Activated naive CD8-positive, alpha-beta T cell (primary cell): ENCODE measurements at regions not wholly inside any gene's neighbourhood (a gene's known extent, or its start where the extent isn't known, plus 50 kb on each side); places are given as distances from the start of the nearest gene placed in this dataset.

Source experiments
- H3K27ac Mint-ChIP-seq: one replicate; pipeline ENCODE4 v1.8.0; 2021; ENCODE audit warnings: mixed read lengths
- H3K27me3 Mint-ChIP-seq: one replicate; pipeline ENCODE4 v1.8.0; 2021; ENCODE audit warnings: mixed read lengths
- H3K36me3 Mint-ChIP-seq: one replicate; pipeline ENCODE4 v1.8.0; 2021; ENCODE audit warnings: mixed read lengths
- H3K4me1 Mint-ChIP-seq: one replicate; pipeline ENCODE4 v1.8.0; 2021; ENCODE audit warnings: low read depth, mixed read lengths
- H3K4me3 Mint-ChIP-seq: one replicate; pipeline ENCODE4 v1.8.0; 2021; ENCODE audit warnings: mild to moderate bottlenecking, mixed read lengths
- H3K9me3 Mint-ChIP-seq: one replicate; pipeline ENCODE4 v1.8.0; 2021; ENCODE audit warnings: low read depth, mixed read lengths

DNA sequence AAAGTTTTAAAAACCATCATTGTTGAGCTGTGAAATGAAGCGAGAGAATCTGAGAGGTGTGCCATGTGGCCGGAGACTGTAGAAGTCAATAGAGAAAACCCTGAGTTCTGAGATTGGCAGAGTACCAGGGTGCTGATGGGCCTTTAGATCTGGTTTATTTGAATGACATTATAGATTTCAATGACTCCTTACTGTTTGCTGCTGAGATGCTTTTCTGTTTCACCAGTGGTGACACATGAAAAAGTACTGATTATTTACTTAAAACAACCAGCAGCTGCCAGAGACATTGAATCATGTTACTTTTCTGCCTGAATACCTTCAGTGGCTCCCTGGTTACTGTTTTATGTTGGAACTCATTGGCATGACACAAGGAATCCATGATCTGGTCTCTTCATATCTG is 602.7 kb upstream of the ZNF804A start:
- Mint-ChIP-seq H3K4me3 (no peak overlapping the region), H3K4me1 (no peaks in the 10 kb centered on the region), H3K36me3 (no peaks in the 10 kb centered on the region), H3K27ac (no peak overlapping the region), H3K9me3 (no peaks in the 10 kb centered on the region), H3K27me3 (no peaks in the 10 kb centered on the region)

DNA sequence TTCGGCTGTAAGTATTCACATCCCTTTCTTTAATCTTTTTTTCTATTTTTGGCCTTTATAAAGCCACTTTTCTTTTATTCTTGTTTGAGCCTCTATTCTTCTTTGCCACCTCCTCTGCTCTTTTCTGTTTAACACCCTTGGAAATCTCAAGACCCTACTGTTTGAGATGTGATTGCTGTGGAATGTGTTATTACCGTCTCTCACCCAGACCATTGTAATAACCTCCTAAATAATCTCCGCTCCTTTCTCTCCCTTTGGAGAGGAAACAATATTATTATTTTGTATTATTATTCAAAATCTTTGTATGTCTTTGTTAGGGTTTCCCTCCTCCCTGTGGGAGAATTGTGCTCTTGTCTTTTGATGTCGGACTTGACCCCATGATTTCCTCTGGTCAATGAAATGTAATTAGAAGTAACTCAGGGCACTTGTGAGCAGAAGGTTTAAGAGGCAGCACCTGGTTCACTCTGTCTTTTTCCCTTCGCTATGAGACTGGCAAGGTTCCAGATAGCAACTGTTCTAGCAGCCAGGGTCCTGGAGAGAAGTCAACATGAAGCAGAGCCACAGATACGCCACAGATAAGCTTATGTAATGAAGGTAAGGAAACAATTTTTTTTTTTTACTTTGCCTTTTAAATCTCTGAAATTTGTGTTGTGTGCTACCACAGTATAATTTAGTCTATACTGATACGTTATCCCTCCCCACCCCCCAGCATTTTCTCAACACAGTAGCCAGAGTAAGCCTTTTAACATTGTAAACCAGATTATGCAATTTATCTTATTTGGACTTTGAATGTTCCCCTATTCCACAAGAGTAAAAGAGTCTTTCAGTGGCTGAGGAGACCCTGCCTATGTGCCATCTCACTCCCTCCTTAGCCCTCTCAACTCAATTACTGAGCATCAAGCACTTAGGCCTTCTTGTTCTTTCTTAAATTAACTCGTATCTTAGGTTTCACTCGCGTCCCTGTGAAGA is 601.2 kb upstream of the ZNF804A start:
- no peaks in the 10 kb centered on the region for H3K27me3 Mint-ChIP-seq
- H3K4me1 Mint-ChIP-seq: no peaks in the 10 kb centered on the region
- no peak overlapping the region for H3K4me3 Mint-ChIP-seq
- H3K27ac Mint-ChIP-seq: peak overlapping the region; percentile 23
- no peaks in the 10 kb centered on the region for H3K9me3 Mint-ChIP-seq
- H3K36me3 Mint-ChIP-seq: no peaks in the 10 kb centered on the region

DNA sequence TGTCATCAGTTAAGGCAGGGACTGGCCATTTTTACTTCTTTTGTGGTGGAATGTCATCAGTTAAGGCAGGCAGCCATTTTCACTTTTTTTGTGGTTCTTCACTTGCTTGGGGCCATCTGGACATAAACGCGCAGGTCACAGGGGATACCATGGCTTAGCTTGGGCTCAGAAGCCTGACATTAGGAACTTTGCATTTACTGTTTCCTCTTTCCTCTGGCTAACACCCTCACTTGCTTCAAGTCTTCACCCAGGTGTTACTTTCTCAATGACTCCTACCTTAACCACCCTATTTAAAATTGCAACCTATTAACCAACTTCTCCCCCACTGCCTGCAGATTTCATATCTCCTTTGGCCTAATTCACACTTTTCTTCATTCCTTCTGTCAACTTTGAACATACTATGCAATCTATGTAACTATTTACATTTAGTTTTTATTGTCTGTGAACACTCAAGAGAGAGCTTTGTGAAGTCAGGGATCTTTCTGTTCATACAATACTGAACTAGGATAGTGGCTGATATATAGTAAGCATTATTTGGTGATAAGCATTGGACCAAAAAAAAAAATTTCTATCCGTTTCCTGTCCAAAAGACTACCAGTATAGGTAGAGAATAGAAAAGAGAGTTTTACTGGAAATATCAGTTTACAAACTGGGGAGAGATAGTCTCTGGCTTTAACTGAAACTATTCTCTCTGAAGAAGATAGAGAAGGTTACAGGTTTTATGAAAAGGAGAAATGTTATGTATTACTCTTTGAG is 600.1 kb upstream of the ZNF804A start:
- Mint-ChIP-seq H3K27ac (no peak overlapping the region), H3K27me3 (no peaks in the 10 kb centered on the region), H3K4me3 (no peak overlapping the region), H3K36me3 (no peaks in the 10 kb centered on the region), H3K9me3 (no peaks in the 10 kb centered on the region), H3K4me1 (no peaks in the 10 kb centered on the region)

DNA sequence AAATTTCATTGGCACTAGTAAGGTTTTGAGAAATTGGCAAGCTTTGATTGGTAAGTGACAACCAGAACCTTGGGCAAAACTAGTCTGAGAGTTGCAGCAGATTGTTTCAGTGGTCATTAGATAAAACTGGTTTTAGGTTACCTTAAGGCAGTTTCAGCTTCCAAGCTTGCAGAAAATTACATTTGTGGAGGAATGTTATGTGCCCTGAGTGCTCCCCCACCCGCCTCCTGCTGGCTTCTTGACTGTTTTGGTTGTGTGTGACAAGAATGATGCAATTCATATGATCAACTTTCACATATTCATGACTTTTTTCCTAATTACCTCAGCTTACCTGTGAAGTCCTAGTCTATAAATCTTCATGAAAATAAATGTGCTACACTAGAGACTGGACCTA is 599.5 kb upstream of the ZNF804A start:
- H3K4me3 Mint-ChIP-seq: no peak overlapping the region
- no peaks in the 10 kb centered on the region for H3K27me3 Mint-ChIP-seq
- H3K27ac Mint-ChIP-seq: no peak overlapping the region
- no peaks in the 10 kb centered on the region for H3K9me3 Mint-ChIP-seq
- no peaks in the 10 kb centered on the region for H3K4me1 Mint-ChIP-seq
- H3K36me3 Mint-ChIP-seq: no peaks in the 10 kb centered on the region

DNA sequence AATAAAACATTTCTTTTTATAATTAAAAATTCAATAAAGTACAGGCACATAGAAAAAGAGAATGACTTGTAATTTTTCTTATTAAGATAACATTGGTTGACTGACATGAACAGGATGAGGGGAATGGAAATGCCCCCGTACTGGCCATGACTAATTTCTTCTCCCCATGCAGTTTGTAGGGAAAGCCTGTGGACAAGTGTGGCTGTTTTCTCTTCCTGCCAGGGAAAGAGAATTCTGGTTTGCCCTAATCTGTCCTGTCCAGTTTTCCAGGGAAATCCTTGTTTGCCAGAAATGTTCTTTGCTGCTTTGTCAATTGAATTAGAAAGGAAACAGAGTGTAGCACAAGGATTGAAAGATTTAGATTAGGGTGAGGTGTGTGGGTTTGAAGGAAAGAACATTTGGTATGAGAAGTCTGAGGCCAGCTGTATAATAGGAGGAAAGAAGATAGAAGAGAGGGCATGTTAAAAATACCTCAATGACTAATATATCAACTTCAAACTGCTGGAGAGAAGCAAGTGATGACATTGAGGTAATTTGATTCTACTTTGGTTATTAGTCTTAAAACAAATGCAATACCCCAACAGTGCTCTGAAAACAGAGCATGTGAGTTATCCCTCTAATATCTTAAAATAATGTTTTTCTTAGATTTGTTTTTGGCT is 593.9 kb upstream of the ZNF804A start:
- Mint-ChIP-seq H3K36me3 (no peaks in the 10 kb centered on the region), H3K4me3 (no peak overlapping the region), H3K4me1 (no peaks in the 10 kb centered on the region), H3K27ac (no peak overlapping the region), H3K9me3 (no peaks in the 10 kb centered on the region), H3K27me3 (no peaks in the 10 kb centered on the region)

DNA sequence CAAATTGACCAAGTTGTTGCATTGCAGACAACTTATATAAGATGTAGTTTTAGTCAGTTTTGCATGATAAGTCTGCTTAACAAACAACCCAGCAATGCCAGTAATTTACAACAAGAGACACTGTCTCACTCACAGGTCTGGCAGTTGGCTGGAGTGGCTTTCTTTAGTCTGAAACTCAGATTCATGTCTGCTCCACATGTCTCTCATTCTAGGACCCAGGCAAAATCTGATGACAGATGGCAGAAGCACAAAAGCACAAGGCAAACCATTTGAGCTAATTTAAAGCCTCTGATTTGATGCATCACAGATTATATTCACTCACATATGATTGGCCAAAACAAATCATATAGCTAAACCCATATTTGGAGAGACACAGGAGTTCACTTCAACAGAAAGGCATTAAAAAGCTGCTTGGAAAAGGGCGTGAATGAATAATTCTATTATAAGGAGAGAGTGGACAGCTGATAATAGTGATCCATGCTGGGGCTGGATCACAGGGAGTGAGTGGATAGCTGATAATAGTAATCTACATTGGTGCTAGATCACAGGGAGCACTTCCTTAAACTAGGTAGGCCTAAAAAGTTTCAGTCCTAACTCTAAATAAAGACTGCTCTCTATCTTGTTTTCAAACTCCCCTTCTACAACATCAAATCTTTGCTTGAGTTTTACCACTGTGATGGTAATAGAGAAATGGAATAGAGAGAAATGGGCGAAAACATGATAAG is 593.2 kb upstream of the ZNF804A start:
- no peaks in the 10 kb centered on the region for H3K36me3 Mint-ChIP-seq
- H3K27ac Mint-ChIP-seq: no peak overlapping the region
- H3K9me3 Mint-ChIP-seq: no peaks in the 10 kb centered on the region
- H3K4me1 Mint-ChIP-seq: no peaks in the 10 kb centered on the region
- H3K27me3 Mint-ChIP-seq: no peaks in the 10 kb centered on the region
- H3K4me3 Mint-ChIP-seq: no peak overlapping the region

DNA sequence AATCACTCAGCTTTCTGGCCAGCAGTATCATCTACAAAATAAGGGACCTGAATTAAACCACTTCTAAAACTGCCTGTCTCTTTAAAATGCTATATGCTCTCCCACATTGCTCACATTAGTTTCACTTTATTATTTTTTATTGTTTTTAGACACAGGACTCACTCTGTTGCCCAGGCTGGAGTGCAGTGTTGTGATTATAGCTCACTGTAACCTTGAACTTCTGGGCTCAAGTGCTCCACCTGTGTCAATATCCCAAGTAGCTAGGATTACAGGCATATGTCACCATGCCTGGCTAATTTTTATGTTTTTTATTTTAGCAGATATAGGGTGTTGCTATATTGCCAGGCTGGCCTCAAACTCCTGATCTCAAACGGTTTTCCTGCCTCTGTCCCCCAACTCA is 591.3 kb upstream of the ZNF804A start:
- H3K36me3 Mint-ChIP-seq: no peaks in the 10 kb centered on the region
- no peaks in the 10 kb centered on the region for H3K27me3 Mint-ChIP-seq
- H3K9me3 Mint-ChIP-seq: peaks cover 5% of the 10 kb centered on the region
- no peak overlapping the region for H3K4me3 Mint-ChIP-seq
- H3K27ac Mint-ChIP-seq: no peak overlapping the region
- no peaks in the 10 kb centered on the region for H3K4me1 Mint-ChIP-seq

DNA sequence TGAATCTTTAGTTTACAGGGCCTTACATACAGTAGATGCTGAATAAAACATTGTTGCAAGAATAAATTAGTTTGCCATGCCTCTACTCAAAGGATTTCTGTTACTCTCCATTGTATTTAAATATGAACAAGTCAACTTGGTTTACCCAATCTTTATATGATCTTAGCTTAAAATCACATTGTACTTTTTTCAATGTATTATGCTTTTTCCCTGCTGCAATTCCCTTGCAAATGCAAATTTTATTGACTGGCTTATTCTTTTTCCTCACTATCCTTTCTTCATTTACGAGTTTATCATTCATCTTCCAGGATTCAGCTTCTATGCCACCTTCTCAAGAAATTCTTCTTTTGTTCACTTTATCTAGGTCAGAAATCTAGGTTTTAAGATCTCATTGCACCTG is 571.4 kb upstream of the ZNF804A start:
- H3K36me3 Mint-ChIP-seq: no peaks in the 10 kb centered on the region
- H3K4me1 Mint-ChIP-seq: no peaks in the 10 kb centered on the region
- H3K27me3 Mint-ChIP-seq: no peaks in the 10 kb centered on the region
- H3K27ac Mint-ChIP-seq: no peak overlapping the region
- H3K9me3 Mint-ChIP-seq: no peaks in the 10 kb centered on the region
- H3K4me3 Mint-ChIP-seq: no peak overlapping the region

DNA sequence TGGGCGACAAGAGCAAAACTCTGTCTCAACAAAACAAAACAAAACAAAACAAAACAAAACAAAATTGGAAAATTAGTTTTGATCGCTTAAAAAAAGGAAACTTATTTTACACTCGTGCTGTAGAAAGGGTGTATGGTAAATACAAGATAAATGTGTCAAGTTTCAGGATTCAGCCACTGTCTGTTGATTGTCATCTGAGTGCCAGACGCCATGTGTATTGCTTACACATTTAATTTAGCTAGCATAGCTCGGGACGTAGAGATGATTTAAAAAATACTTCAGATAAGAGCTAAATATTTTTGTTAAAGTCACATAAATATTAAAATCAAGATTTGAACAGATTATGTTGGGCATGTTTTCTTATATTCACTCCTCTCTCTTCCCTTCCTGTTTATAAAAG is 568.1 kb upstream of the ZNF804A start:
- H3K4me1 Mint-ChIP-seq: no peaks in the 10 kb centered on the region
- H3K4me3 Mint-ChIP-seq: no peak overlapping the region
- H3K36me3 Mint-ChIP-seq: no peaks in the 10 kb centered on the region
- H3K9me3 Mint-ChIP-seq: no peaks in the 10 kb centered on the region
- H3K27ac Mint-ChIP-seq: no peak overlapping the region
- H3K27me3 Mint-ChIP-seq: no peaks in the 10 kb centered on the region

DNA sequence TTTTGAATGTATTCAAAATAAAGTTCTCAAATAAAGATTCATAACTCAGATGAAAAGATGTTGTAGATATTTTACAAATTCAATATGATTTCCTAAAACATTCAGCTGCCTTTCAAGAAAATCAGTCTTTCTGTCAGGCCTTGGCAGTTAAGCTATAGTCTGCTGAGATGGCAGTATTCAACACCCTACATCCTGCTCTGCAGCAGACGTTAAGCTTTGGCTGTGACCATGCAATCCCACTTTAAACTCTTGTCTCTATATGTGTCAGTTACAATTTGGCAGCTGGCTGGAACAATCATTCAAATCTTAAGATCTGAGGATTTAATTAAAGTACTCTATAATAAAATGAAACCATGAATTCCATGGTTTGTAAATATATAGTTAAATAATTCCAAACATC is 567.3 kb upstream of the ZNF804A start:
- Mint-ChIP-seq H3K4me1 (no peaks in the 10 kb centered on the region), H3K9me3 (no peaks in the 10 kb centered on the region), H3K36me3 (no peaks in the 10 kb centered on the region), H3K27ac (no peak overlapping the region), H3K27me3 (no peaks in the 10 kb centered on the region), H3K4me3 (no peak overlapping the region)

DNA sequence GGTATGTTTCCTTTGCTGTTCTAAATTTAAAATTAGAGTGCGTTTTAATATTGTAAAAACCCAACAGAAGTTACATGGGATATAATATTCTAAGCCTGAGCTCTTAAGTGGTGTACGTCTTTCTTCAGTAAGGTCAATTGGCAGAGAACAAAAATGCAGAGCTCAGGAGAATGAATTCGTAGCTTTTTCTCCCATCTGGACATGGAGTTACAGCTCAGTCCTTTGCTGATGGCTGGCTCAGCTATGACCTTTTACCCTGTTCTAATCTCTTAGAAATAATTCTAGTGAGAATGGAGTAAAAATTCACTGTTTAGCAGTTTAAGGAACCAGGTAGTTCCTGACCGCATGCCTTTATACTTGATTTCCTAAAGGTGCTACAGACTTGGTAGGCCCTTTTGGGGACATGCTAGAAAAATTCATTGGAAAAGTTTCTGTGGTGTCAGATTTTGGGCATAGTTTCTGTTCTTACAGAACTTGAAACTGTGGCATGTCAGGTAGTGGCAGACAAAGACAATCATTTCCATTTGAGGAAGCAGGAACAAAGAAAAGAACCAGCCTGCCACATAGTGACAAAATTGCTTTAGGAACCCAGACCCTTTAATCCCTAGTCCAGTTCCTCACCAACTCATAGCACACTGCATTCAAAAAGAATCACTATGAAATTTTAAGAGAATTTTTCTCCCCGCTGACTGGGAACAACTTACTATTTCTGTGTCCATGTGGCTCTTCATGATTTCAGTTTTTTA is 566.8 kb upstream of the ZNF804A start:
- H3K27me3 Mint-ChIP-seq: no peaks in the 10 kb centered on the region
- no peaks in the 10 kb centered on the region for H3K4me1 Mint-ChIP-seq
- no peaks in the 10 kb centered on the region for H3K36me3 Mint-ChIP-seq
- no peak overlapping the region for H3K27ac Mint-ChIP-seq
- no peaks in the 10 kb centered on the region for H3K9me3 Mint-ChIP-seq
- no peak overlapping the region for H3K4me3 Mint-ChIP-seq

DNA sequence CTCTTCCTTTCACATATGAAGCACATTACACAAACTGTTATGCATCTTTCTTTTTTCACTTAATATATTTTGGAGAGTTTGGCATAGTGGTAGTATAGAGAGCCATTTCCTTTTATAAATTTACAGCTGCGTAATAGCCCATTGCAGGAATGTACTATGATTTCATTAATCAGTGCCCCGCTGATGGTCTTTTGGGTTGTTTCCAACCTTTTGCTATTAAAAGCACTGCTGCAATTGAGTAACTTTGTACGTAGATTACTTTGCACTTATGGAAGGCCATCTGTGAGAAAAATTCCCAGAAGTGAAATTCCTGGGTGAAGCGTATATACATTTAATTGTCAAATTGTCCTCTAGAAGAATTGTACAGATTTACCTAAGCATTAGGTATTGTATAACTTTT is 565.3 kb upstream of the ZNF804A start:
- Mint-ChIP-seq H3K4me3 (no peak overlapping the region), H3K36me3 (no peaks in the 10 kb centered on the region), H3K4me1 (no peaks in the 10 kb centered on the region), H3K27ac (no peak overlapping the region), H3K27me3 (no peaks in the 10 kb centered on the region), H3K9me3 (no peaks in the 10 kb centered on the region)

DNA sequence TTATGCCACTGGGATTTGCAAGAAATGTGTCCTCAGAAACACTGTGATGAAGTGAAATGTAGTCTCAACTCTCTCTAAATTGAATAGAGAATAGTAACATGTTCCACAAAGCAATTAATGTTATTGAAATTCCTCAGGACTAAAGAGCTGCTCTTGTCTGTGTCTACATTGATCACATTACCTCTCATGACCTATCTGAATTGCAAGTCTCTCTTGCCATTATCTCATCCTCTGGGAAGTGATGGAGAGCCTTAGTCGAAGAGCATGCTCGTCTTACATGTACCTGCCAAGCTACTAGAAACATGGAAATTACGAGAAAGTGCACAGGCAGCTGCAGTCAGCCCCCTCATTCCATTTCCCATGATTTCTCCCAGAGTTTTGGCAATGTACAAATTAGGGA is 561.1 kb upstream of the ZNF804A start:
- H3K27ac Mint-ChIP-seq: no peak overlapping the region
- H3K9me3 Mint-ChIP-seq: peaks cover 2% of the 10 kb centered on the region

DNA sequence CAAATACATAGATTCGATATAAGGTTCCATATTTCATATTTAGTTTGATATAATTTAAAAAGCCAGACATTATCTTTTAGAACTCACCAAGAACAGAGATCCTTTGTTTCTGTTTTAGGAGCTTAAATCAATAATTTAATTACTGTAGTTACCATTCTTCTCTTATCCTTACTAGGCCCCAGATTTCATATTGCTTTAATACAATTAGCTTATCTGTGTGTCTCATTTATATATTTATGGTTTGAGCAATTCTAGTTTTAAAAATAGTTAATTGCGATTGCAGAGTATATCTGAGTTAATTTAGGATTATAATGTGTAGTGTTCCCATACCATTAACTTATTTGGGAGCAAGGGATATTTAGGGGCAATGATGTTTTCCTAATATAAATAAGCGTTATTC is 558.8 kb upstream of the ZNF804A start:
- Mint-ChIP-seq H3K36me3 (no peaks in the 10 kb centered on the region), H3K4me1 (no peaks in the 10 kb centered on the region), H3K9me3 (peaks cover 3% of the 10 kb centered on the region), H3K27ac (no peak overlapping the region), H3K4me3 (no peak overlapping the region), H3K27me3 (no peaks in the 10 kb centered on the region)

More for the DNA sequence above, 561.1 kb upstream of the ZNF804A start:
- H3K36me3 Mint-ChIP-seq: no peaks in the 10 kb centered on the region
- no peak overlapping the region for H3K4me3 Mint-ChIP-seq
- no peaks in the 10 kb centered on the region for H3K4me1 Mint-ChIP-seq
- H3K27me3 Mint-ChIP-seq: no peaks in the 10 kb centered on the region
